Neural cell (in vitro differentiated cells): ENCODE measurements at regions not wholly inside any gene's neighbourhood (a gene's known extent, or its start where the extent isn't known, plus 50 kb on each side); places are given as distances from the start of the nearest gene placed in this dataset.

Experiments
- H2AFZ ChIP-seq: fragments of 200-600, 300-800 bp; sonication (generic), shearing (Covaris generic); 2 replicates; pipeline ENCODE4 v1.6.0; 2014; ENCODE audit warnings: low read depth, mild to moderate bottlenecking, antibody characterized with exemption, low read length, moderate library complexity
- H3F3A ChIP-seq: fragments of 200-600 bp; shearing (Covaris generic); 2 replicates; pipeline ENCODE4 v1.6.1; 2016; ENCODE audit warnings: mild to moderate bottlenecking, moderate library complexity, mixed read lengths, antibody characterized with exemption, low read length; ENCODE audit not compliant: insufficient read depth, poor library complexity, severe bottlenecking
- H3K27ac ChIP-seq: fragments of 200-600, 300-800 bp; sonication (generic), shearing (Covaris generic); 2 replicates; pipeline ENCODE4 v1.5.1; 2014; ENCODE audit warnings: mild to moderate bottlenecking, low read length, moderate library complexity
- H3K27me3 ChIP-seq: fragments of 300-800, 200-600 bp; sonication (generic), shearing (Covaris generic); 2 replicates; pipeline ENCODE4 v1.6.0; 2014; ENCODE audit warnings: mild to moderate bottlenecking, low read depth, low read length, moderate library complexity; ENCODE audit not compliant: insufficient read depth
- H3K36me3 ChIP-seq: fragments of 300-800, 200-600 bp; sonication (generic), shearing (Covaris generic); 2 replicates; pipeline ENCODE4 v1.5.1; 2014; ENCODE audit warnings: mild to moderate bottlenecking, antibody characterized with exemption, low read length, moderate library complexity; ENCODE audit not compliant: insufficient read depth
- H3K4me2 ChIP-seq: fragments of 300-800, 200-600 bp; sonication (generic), shearing (Covaris generic); 2 replicates; pipeline ENCODE4 v1.6.0; 2014; ENCODE audit warnings: mild to moderate bottlenecking, low read length
- H3K4me3 ChIP-seq: fragments of 300-800, 200-600 bp; sonication (generic), shearing (Covaris generic); 2 replicates; pipeline ENCODE4 v1.5.1; 2014; ENCODE audit warnings: mild to moderate bottlenecking, low read length, moderate library complexity
- H3K79me2 ChIP-seq: fragments of 200-600 bp; shearing (Covaris generic); replicated peaks from 2 replicates; pipeline ENCODE4 v1.6.0; 2014; ENCODE audit warnings: mild to moderate bottlenecking, low read length, moderate library complexity; ENCODE audit not compliant: insufficient read depth
- H3K9ac ChIP-seq: fragments of 300-800, 200-600 bp; sonication (generic), shearing (Covaris generic); 2 replicates; pipeline ENCODE4 v1.6.1; 2016; ENCODE audit warnings: mild to moderate bottlenecking, low read length, mixed read lengths
- H3K9me2 ChIP-seq: fragments of 200-600 bp; shearing (Covaris generic); 2 replicates; pipeline ENCODE4 v1.6.1; 2016; ENCODE audit warnings: mild to moderate bottlenecking, low read length, mixed read lengths; ENCODE audit not compliant: insufficient read depth
- H3K9me3 ChIP-seq: fragments of 200-600, 300-800 bp; sonication (generic), shearing (Covaris generic); 2 replicates; pipeline ENCODE4 v1.6.1; 2016; ENCODE audit warnings: mild to moderate bottlenecking, mixed run types, low read length, moderate library complexity, mixed read lengths
- H4K20me1 ChIP-seq: fragments of 200-600 bp; shearing (Covaris generic); 2 replicates; pipeline ENCODE4 v1.6.1; 2016; ENCODE audit warnings: mild to moderate bottlenecking, mixed run types; ENCODE audit not compliant: insufficient read depth
- EP300 ChIP-seq: fragments of 450-650 bp; conservative IDR thresholded peaks from 2 replicates; pipeline ENCODE4 v1.6.1; 2014; ENCODE audit warnings: antibody characterized with exemption, mild to moderate bottlenecking, moderate library complexity; ENCODE audit not compliant: poor library complexity, severe bottlenecking
- EZH2 ChIP-seq: fragments of 200-600, 300-800 bp; shearing (Covaris generic), sonication (generic); IDR thresholded peaks from 2 replicates; pipeline ENCODE4 v1.6.1; 2014; ENCODE audit warnings: antibody characterized with exemption, low read length, borderline replicate concordance, mild to moderate bottlenecking; ENCODE audit not compliant: insufficient read depth, poor library complexity, severe bottlenecking
- MXI1 ChIP-seq: fragments of 450-650 bp; conservative IDR thresholded peaks from 2 replicates; pipeline ENCODE4 v1.6.1; 2014; ENCODE audit warnings: antibody characterized with exemption, mild to moderate bottlenecking; ENCODE audit not compliant: poor library complexity, severe bottlenecking
- POLR2AphosphoS5 ChIP-seq: IDR thresholded peaks from 2 replicates; pipeline ENCODE4 v1.6.1; 2012
- RAD21 ChIP-seq: fragments of 450-650 bp; conservative IDR thresholded peaks from 2 replicates; pipeline ENCODE4 v1.6.1; 2014; ENCODE audit warnings: antibody characterized with exemption, mild to moderate bottlenecking, moderate library complexity
- SMC3 ChIP-seq: fragments of 450-650 bp; conservative IDR thresholded peaks from 2 replicates; pipeline ENCODE4 v1.6.1; 2014; ENCODE audit warnings: antibody characterized with exemption, mild to moderate bottlenecking, moderate library complexity; ENCODE audit not compliant: poor library complexity
- TAF1 ChIP-seq: IDR thresholded peaks from 2 replicates; pipeline ENCODE4 v1.6.1; 2012; ENCODE audit warnings: low read depth
- TF ChIP-seq, protein P1 (sequence below): IDR thresholded peaks from 2 replicates; pipeline ENCODE4 v1.6.1; 2012; ENCODE audit warnings: borderline replicate concordance
- TF ChIP-seq, protein P2 (sequence below): fragments of 450-650 bp; IDR thresholded peaks from 2 replicates; pipeline ENCODE4 v1.5.1; 2014; ENCODE audit warnings: antibody characterized with exemption, mild to moderate bottlenecking, moderate library complexity; ENCODE audit not compliant: poor library complexity, severe bottlenecking

DNA sequence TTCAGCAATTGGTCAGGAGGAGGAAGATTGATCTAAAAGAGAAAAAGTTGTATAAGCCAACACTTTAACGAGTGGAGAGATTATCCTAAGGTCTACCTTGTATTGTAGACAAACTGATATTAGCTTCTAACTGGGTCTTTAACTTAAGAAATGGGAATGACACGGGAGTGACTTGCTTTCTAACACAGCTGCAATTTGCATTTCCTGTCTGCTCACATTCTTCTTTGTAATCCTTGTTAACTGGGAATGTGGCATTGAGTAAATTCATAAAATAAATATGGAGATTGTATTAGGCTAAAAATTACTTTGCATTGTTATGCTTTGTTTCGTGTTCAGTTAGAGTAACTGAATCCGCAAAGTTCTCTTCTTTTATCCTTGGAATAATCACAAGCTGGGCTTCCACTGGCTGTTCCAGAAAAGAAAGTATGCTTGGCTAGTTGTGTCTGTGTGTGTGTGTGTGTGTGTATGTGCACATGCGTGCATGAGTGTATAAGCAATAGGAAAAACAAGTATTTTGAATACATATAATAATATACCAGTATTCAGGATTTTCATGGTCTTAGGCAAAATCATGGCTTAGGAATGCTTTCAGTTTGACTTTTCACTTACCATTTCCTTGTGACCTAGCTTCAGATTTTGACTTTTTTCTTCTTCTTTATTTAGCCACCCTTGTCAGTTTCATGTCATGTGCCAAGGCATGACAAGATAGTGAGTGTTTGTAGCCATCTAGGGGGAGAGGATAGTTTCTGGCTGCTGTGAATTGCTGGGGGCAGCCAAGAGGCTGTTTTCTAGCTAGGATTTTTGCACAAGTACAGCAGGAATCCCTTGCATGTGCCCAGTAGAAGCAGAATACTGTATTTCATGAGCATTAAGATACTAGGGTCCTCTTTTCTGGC is 54.5 kb upstream of the FZD8 start:
- Histone ChIP-seq H3K4me2 (no peak overlapping the region), H3F3A (no peaks in the 10 kb centered on the region), H3K36me3 (no peaks in the 10 kb centered on the region), H2AFZ (no peak overlapping the region), H3K79me2 (no peaks in the 10 kb centered on the region), H3K9me3 (no peaks in the 10 kb centered on the region), H4K20me1 (no peaks in the 10 kb centered on the region), H3K4me3 (no peak overlapping the region), H3K27me3 (no peaks in the 10 kb centered on the region), H3K9me2 (no peaks in the 10 kb centered on the region), H3K9ac (no peak overlapping the region), H3K27ac (no peak overlapping the region)
- TF ChIP-seq TAF1 (no peak), SMC3 (no peak), EZH2 (no peak), EP300 (no peak), POLR2AphosphoS5 (no peak), RAD21 (no peak), MXI1 (no peak)
- TF ChIP-seq, protein P1, sequence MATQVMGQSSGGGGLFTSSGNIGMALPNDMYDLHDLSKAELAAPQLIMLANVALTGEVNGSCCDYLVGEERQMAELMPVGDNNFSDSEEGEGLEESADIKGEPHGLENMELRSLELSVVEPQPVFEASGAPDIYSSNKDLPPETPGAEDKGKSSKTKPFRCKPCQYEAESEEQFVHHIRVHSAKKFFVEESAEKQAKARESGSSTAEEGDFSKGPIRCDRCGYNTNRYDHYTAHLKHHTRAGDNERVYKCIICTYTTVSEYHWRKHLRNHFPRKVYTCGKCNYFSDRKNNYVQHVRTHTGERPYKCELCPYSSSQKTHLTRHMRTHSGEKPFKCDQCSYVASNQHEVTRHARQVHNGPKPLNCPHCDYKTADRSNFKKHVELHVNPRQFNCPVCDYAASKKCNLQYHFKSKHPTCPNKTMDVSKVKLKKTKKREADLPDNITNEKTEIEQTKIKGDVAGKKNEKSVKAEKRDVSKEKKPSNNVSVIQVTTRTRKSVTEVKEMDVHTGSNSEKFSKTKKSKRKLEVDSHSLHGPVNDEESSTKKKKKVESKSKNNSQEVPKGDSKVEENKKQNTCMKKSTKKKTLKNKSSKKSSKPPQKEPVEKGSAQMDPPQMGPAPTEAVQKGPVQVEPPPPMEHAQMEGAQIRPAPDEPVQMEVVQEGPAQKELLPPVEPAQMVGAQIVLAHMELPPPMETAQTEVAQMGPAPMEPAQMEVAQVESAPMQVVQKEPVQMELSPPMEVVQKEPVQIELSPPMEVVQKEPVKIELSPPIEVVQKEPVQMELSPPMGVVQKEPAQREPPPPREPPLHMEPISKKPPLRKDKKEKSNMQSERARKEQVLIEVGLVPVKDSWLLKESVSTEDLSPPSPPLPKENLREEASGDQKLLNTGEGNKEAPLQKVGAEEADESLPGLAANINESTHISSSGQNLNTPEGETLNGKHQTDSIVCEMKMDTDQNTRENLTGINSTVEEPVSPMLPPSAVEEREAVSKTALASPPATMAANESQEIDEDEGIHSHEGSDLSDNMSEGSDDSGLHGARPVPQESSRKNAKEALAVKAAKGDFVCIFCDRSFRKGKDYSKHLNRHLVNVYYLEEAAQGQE, result no peak
- TF ChIP-seq, protein P2, sequence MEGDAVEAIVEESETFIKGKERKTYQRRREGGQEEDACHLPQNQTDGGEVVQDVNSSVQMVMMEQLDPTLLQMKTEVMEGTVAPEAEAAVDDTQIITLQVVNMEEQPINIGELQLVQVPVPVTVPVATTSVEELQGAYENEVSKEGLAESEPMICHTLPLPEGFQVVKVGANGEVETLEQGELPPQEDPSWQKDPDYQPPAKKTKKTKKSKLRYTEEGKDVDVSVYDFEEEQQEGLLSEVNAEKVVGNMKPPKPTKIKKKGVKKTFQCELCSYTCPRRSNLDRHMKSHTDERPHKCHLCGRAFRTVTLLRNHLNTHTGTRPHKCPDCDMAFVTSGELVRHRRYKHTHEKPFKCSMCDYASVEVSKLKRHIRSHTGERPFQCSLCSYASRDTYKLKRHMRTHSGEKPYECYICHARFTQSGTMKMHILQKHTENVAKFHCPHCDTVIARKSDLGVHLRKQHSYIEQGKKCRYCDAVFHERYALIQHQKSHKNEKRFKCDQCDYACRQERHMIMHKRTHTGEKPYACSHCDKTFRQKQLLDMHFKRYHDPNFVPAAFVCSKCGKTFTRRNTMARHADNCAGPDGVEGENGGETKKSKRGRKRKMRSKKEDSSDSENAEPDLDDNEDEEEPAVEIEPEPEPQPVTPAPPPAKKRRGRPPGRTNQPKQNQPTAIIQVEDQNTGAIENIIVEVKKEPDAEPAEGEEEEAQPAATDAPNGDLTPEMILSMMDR, result no peak

DNA sequence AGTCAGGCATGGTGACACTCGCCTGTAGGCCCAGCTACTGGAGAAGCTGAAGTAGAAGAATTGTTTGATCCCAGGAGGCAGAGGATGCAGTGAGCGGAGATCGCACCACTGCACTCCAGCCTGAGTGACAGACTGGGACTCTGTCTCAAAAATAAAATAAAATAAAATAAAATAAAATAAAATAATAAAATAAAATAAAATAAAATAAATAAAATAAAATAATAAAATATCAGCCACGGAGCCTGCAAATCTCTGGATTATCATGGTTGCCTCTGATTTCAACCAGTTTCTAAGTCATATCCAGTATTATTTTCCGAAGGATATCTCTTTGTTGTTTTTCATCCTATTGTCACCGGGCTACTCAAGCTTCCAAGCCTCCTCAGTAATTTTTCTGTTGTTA is 51.7 kb upstream of the FZD8 start:
- H3K9me2 ChIP-seq, result no peaks in the 10 kb centered on the region

More for the DNA sequence above, 51.7 kb upstream of the FZD8 start:
- TF ChIP-seq, protein P2, result no peak
- TF ChIP-seq MXI1 (no peak), TAF1 (no peak), EZH2 (no peak)
- TF ChIP-seq, protein P1, result no peak
- no peak overlapping the region for H3K27ac ChIP-seq
- no peak overlapping the region for H3K4me2 ChIP-seq
- H3K79me2 ChIP-seq, result no peaks in the 10 kb centered on the region
- H4K20me1 ChIP-seq, result no peaks in the 10 kb centered on the region
- no peaks in the 10 kb centered on the region for H3K27me3 ChIP-seq
- no peaks in the 10 kb centered on the region for H3F3A ChIP-seq
- H3K9ac ChIP-seq, result no peak overlapping the region
- H2AFZ ChIP-seq, result no peak overlapping the region
- H3K36me3 ChIP-seq, result no peaks in the 10 kb centered on the region
- no peak overlapping the region for H3K4me3 ChIP-seq
- H3K9me3 ChIP-seq, result no peaks in the 10 kb centered on the region
